GM23248 (cell line): ENCODE measurements at regions not wholly inside any gene's neighbourhood (a gene's known extent, or its start where the extent isn't known, plus 50 kb on each side); places are given as distances from the start of the nearest gene placed in this dataset.

Source experiments
- EZH2 ChIP-seq: fragments of 200-600 bp; sonication (generic); IDR thresholded peaks from 2 replicates; pipeline ENCODE4 v1.6.1; 2018; ENCODE audit warnings: antibody characterized with exemption, mild to moderate bottlenecking; ENCODE audit not compliant: insufficient read depth, poor library complexity, severe bottlenecking
- EZH2phosphoT487 ChIP-seq: fragments of 200-600 bp; sonication (generic); IDR thresholded peaks from 2 replicates; pipeline ENCODE4 v1.6.1; 2018; ENCODE audit warnings: antibody characterized with exemption, moderate library complexity, mild to moderate bottlenecking, low read depth; ENCODE audit not compliant: insufficient read depth

DNA sequence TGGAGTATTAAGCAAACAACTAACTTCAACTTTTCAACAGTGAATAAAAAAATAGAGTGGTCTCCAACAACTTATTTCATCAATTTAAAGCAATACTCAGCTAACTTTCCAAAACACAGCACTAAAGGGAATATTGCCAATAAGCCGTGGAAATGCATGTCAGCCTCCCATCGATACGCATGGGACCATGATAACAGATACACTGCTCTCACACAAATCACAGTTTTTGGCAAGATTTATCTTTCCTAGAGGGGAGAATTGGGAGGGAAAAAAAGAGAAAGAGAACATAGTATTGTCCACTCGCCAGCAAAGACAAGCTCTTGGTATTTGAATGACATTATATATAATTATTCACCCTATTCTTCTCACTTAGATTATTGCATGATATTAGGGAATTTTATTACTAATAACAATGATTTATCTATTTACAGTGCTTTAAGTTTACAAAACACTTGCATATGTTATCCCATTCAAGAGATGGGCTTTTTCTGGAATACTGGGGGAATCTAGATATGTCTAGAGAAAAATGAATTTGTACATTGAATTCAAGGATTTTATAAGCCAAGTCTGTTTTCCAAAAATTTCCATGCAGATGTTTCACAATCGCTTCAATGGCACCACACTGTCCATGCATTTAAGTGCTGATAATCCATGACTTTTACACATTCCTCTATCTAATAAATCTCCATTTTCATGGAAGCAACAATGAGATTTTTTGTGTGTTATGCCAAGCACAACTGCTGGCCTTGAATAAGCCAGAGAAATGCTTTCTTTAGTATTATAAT is 194.0 kb upstream of the MGMT start:
- no peak for TF ChIP-seq EZH2
- no peak for TF ChIP-seq EZH2phosphoT487
